Astrocyte (in vitro differentiated cells and primary cell): ENCODE measurements at regions not wholly inside any gene's neighbourhood (a gene's known extent, or its start where the extent isn't known, plus 50 kb on each side); places are given as distances from the start of the nearest gene placed in this dataset.
"Not testable (repeated sequence)": the region's sequence is repeated elsewhere in the genome, so short reads cannot be mapped to it uniquely, and the experiment has no call there.

Experiments
- DNase-seq: peaks from one replicate; pipeline ENCODE4 v3.0.0-alpha.2; 2010; ENCODE audit warnings: low read depth
- FAIRE-seq: peaks from 2 replicates; lab custom pipeline; 2011; peaks lifted over from hg19 to GRCh38; lab: Jason Lieb, UNC
- H2AFZ ChIP-seq: 2 replicates; pipeline ENCODE4 v1.6.0; 2012; ENCODE audit warnings: low read depth, low read length, inconsistent platforms
- H3K27ac ChIP-seq: 2 replicates; pipeline ENCODE4 v1.5.1; 2011; ENCODE audit warnings: low read depth, low read length, inconsistent platforms
- H3K27me3 ChIP-seq: 2 replicates; pipeline ENCODE4 v1.6.0; 2011; ENCODE audit warnings: low read length, inconsistent platforms; ENCODE audit not compliant: insufficient read depth
- H3K36me3 ChIP-seq: 2 replicates; pipeline ENCODE4 v1.5.1; 2011; ENCODE audit warnings: low read length, inconsistent platforms; ENCODE audit not compliant: insufficient read depth
- H3K4me1 ChIP-seq: 2 replicates; pipeline ENCODE4 v1.5.1; 2011; ENCODE audit warnings: low read length, inconsistent platforms; ENCODE audit not compliant: insufficient read depth
- H3K4me2 ChIP-seq: 2 replicates; pipeline ENCODE4 v1.6.0; 2012; ENCODE audit warnings: low read length, inconsistent platforms
- H3K4me3 ChIP-seq: 2 replicates; pipeline ENCODE4 v1.5.1; 2011; ENCODE audit warnings: low read depth, mild to moderate bottlenecking, low read length, inconsistent platforms; ENCODE audit not compliant: insufficient read depth
- H3K79me2 ChIP-seq: 2 replicates; pipeline ENCODE4 v1.6.0; 2012; ENCODE audit warnings: mild to moderate bottlenecking, low read length, inconsistent platforms; ENCODE audit not compliant: insufficient read depth
- H3K9ac ChIP-seq: 2 replicates; pipeline ENCODE4 v1.6.0; 2012; ENCODE audit warnings: mild to moderate bottlenecking, low read length, inconsistent platforms
- H3K9me3 ChIP-seq: 2 replicates; pipeline ENCODE4 v1.5.1; 2012; ENCODE audit warnings: low read depth, mild to moderate bottlenecking, low read length, inconsistent platforms; ENCODE audit not compliant: insufficient read depth
- H4K20me1 ChIP-seq: 2 replicates; pipeline ENCODE4 v1.6.0; 2012; ENCODE audit warnings: low read length, inconsistent platforms; ENCODE audit not compliant: insufficient read depth
- H3K27ac Mint-ChIP-seq: one replicate; pipeline ENCODE4 v1.8.0; 2021; ENCODE audit warnings: mild to moderate bottlenecking, mixed read lengths; ENCODE audit not compliant: unreplicated experiment
- H3K27me3 Mint-ChIP-seq: one replicate; pipeline ENCODE4 v1.8.0; 2021; ENCODE audit warnings: low read depth, mixed read lengths; ENCODE audit not compliant: unreplicated experiment
- H3K36me3 Mint-ChIP-seq: one replicate; pipeline ENCODE4 v1.8.0; 2021; ENCODE audit warnings: low read depth, mixed read lengths; ENCODE audit not compliant: unreplicated experiment
- H3K4me1 Mint-ChIP-seq: one replicate; pipeline ENCODE4 v1.8.0; 2021; ENCODE audit warnings: low read depth, mixed read lengths; ENCODE audit not compliant: unreplicated experiment
- H3K4me3 Mint-ChIP-seq: one replicate; pipeline ENCODE4 v1.8.0; 2021; ENCODE audit warnings: mild to moderate bottlenecking, moderate library complexity, mixed read lengths; ENCODE audit not compliant: unreplicated experiment
- H3K9me3 Mint-ChIP-seq: one replicate; pipeline ENCODE4 v1.8.0; 2021; ENCODE audit warnings: mild to moderate bottlenecking, mixed read lengths; ENCODE audit not compliant: unreplicated experiment
- EZH2 ChIP-seq: IDR thresholded peaks from 2 replicates; pipeline ENCODE4 v1.6.1; 2012; ENCODE audit warnings: mild to moderate bottlenecking, low read length, inconsistent platforms; ENCODE audit not compliant: insufficient read depth
- TF ChIP-seq, protein P1 (sequence below): IDR thresholded peaks from 2 replicates; pipeline ENCODE4 v1.5.1; 2011; ENCODE audit warnings: low read depth, mild to moderate bottlenecking, inconsistent platforms, low read length, moderate library complexity; ENCODE audit not compliant: insufficient read depth

GRCh38 chr16:17962726-17963125 is 373.8 kb downstream of the NPIPA8 start:
- FAIRE-seq (no peak), DNase-seq (no peak)
- Mint-ChIP-seq H3K9me3 (peaks cover 3% of the 10 kb centered on the region), H3K27me3 (peaks cover 2% of the 10 kb centered on the region), H3K27ac (no peak overlapping the region), H3K4me3 (no peak overlapping the region), H3K4me1 (no peaks in the 10 kb centered on the region), H3K36me3 (peaks cover 2% of the 10 kb centered on the region)
- no peaks in the 10 kb centered on the region for H3K79me2 ChIP-seq
- no peak overlapping the region for H3K27ac ChIP-seq
- TF ChIP-seq EZH2: no peak
- TF ChIP-seq, protein P1, sequence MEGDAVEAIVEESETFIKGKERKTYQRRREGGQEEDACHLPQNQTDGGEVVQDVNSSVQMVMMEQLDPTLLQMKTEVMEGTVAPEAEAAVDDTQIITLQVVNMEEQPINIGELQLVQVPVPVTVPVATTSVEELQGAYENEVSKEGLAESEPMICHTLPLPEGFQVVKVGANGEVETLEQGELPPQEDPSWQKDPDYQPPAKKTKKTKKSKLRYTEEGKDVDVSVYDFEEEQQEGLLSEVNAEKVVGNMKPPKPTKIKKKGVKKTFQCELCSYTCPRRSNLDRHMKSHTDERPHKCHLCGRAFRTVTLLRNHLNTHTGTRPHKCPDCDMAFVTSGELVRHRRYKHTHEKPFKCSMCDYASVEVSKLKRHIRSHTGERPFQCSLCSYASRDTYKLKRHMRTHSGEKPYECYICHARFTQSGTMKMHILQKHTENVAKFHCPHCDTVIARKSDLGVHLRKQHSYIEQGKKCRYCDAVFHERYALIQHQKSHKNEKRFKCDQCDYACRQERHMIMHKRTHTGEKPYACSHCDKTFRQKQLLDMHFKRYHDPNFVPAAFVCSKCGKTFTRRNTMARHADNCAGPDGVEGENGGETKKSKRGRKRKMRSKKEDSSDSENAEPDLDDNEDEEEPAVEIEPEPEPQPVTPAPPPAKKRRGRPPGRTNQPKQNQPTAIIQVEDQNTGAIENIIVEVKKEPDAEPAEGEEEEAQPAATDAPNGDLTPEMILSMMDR: no peak
- H3K4me3 ChIP-seq: no peak overlapping the region
- H3K9ac ChIP-seq: no peak overlapping the region
- peaks cover 4% of the 10 kb centered on the region for H3K9me3 ChIP-seq
- no peaks in the 10 kb centered on the region for H3K27me3 ChIP-seq
- no peak overlapping the region for H2AFZ ChIP-seq
- no peaks in the 10 kb centered on the region for H3K36me3 ChIP-seq
- H3K4me1 ChIP-seq: no peaks in the 10 kb centered on the region
- H3K4me2 ChIP-seq: no peak overlapping the region
- no peaks in the 10 kb centered on the region for H4K20me1 ChIP-seq

DNA sequence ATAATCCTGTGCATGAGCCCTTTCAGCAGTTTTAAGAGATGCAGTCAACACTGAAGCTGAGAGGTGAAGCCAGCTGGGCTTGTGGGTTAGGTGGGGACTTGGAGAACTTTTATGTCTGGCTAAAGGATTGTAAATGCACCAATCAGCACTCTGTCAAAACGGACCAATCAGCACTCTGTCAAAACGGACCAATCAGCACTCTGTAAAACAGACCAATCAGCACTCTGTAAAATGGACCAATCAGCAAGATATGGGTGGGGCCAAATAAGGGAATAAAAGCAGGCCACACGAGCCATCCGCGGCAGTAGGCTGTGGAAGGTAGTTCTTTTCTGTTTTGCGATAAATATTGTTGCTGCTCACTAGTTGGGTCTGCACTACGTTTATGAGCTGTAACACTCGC is 374.7 kb downstream of the NPIPA8 start:
- not testable (repeated sequence) for H3K36me3 ChIP-seq, H3K4me1 ChIP-seq, H4K20me1 ChIP-seq, H3K27me3 Mint-ChIP-seq, H3K79me2 ChIP-seq, H3K36me3 Mint-ChIP-seq, H3K9ac ChIP-seq, DNase-seq, FAIRE-seq, H3K9me3 ChIP-seq, H3K27ac Mint-ChIP-seq, H3K27me3 ChIP-seq, H3K9me3 Mint-ChIP-seq, H3K4me2 ChIP-seq, H3K4me1 Mint-ChIP-seq, H3K27ac ChIP-seq, H3K4me3 Mint-ChIP-seq, H2AFZ ChIP-seq, H3K4me3 ChIP-seq

- no peak for FAIRE-seq
- H3K27me3 ChIP-seq: no peaks in the 10 kb centered on the region
- no peaks in the 10 kb centered on the region for H4K20me1 ChIP-seq
- peaks cover 12% of the 10 kb centered on the region for H3K27me3 Mint-ChIP-seq
- H3K79me2 ChIP-seq: no peaks in the 10 kb centered on the region
- no peak overlapping the region for H3K4me3 ChIP-seq
- no peaks in the 10 kb centered on the region for H3K36me3 ChIP-seq
- H3K27ac ChIP-seq: no peak overlapping the region
- no peaks in the 10 kb centered on the region for H3K4me1 ChIP-seq
- no peak overlapping the region for H3K4me2 ChIP-seq
- TF ChIP-seq, protein P1: no peak
- TF ChIP-seq EZH2: no peak
- H2AFZ ChIP-seq: no peak overlapping the region
- H3K9me3 Mint-ChIP-seq: no peaks in the 10 kb centered on the region
- H3K36me3 Mint-ChIP-seq: no peaks in the 10 kb centered on the region
- H3K9me3 ChIP-seq: no peaks in the 10 kb centered on the region
- no peak overlapping the region for H3K4me3 Mint-ChIP-seq
- peak; percentile 18 for DNase-seq
- no peak overlapping the region for H3K27ac Mint-ChIP-seq
- no peak overlapping the region for H3K9ac ChIP-seq
- H3K4me1 Mint-ChIP-seq: peaks cover 8% of the 10 kb centered on the region
These were observed 385.2 kb downstream of the NPIPA8 start for GRCh38 chr16:17951378-17951777.
